H1 (cell line): ENCODE measurements at regions not wholly inside any gene's neighbourhood (a gene's known extent, or its start where the extent isn't known, plus 50 kb on each side); places are given as distances from the start of the nearest gene placed in this dataset.

Experiments used
- ASH2L ChIP-seq: fragments of 200-600, 300-600 bp; sonication (generic); IDR thresholded peaks from one replicate; pipeline ENCODE4 v1.7.1; 2017; ENCODE audit warnings: low read length
- CBX8 ChIP-seq: fragments of 300-800, 300-1000 bp; sonication (generic); IDR thresholded peaks from 2 replicates; pipeline ENCODE4 v1.7.1; 2016; ENCODE audit warnings: low read depth, low read length, borderline replicate concordance
- CHD2 ChIP-seq: IDR thresholded peaks from 2 replicates; pipeline ENCODE4 v1.6.1; 2012; ENCODE audit warnings: low read length, improper control_type of control experiment
- KDM4A ChIP-seq: IDR thresholded peaks from one replicate; pipeline ENCODE4 v1.7.1; 2012; ENCODE audit warnings: low read depth, mild to moderate bottlenecking, moderate library complexity, low read length, inconsistent platforms; ENCODE audit not compliant: severe bottlenecking
- TAF7 ChIP-seq: optimal IDR thresholded peaks from 2 replicates; pipeline ENCODE3; 2011; ENCODE audit warnings: low read depth, mild to moderate bottlenecking, inconsistent platforms, low read length, moderate library complexity, borderline replicate concordance
- YY1 ChIP-seq: IDR thresholded peaks from 2 replicates; pipeline ENCODE4 v1.6.1; 2011; ENCODE audit warnings: low read depth, mild to moderate bottlenecking, low read length
- TF ChIP-seq, protein P1 (sequence below): fragments of 300-600 bp; sonication (generic); IDR thresholded peaks from 2 replicates; pipeline ENCODE4 v1.7.1; 2012; ENCODE audit warnings: low read length, moderate library complexity, mild to moderate bottlenecking, inconsistent platforms; ENCODE audit not compliant: insufficient replicate concordance

DNA sequence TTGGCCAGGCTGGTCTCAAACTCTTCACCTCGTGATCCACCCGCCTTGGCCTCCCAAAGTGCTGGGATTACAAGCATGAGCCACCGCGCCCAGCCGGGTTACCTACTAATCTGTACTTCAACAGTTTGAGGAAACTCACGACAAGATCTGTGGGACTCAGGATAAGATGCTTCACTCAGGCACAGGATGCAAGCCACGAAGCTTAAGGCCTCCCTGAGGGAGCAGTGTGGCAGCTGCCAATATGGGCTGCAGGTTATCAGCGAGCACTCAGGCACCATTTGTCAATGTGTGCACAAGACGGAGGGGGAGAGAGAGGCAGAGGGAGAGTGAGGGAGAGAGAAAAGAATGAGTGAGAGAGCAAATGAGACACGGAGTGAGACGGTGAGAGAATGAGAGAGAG lies 173.6 kb upstream of the RAB6C start (continued):
- TF ChIP-seq, protein P1, sequence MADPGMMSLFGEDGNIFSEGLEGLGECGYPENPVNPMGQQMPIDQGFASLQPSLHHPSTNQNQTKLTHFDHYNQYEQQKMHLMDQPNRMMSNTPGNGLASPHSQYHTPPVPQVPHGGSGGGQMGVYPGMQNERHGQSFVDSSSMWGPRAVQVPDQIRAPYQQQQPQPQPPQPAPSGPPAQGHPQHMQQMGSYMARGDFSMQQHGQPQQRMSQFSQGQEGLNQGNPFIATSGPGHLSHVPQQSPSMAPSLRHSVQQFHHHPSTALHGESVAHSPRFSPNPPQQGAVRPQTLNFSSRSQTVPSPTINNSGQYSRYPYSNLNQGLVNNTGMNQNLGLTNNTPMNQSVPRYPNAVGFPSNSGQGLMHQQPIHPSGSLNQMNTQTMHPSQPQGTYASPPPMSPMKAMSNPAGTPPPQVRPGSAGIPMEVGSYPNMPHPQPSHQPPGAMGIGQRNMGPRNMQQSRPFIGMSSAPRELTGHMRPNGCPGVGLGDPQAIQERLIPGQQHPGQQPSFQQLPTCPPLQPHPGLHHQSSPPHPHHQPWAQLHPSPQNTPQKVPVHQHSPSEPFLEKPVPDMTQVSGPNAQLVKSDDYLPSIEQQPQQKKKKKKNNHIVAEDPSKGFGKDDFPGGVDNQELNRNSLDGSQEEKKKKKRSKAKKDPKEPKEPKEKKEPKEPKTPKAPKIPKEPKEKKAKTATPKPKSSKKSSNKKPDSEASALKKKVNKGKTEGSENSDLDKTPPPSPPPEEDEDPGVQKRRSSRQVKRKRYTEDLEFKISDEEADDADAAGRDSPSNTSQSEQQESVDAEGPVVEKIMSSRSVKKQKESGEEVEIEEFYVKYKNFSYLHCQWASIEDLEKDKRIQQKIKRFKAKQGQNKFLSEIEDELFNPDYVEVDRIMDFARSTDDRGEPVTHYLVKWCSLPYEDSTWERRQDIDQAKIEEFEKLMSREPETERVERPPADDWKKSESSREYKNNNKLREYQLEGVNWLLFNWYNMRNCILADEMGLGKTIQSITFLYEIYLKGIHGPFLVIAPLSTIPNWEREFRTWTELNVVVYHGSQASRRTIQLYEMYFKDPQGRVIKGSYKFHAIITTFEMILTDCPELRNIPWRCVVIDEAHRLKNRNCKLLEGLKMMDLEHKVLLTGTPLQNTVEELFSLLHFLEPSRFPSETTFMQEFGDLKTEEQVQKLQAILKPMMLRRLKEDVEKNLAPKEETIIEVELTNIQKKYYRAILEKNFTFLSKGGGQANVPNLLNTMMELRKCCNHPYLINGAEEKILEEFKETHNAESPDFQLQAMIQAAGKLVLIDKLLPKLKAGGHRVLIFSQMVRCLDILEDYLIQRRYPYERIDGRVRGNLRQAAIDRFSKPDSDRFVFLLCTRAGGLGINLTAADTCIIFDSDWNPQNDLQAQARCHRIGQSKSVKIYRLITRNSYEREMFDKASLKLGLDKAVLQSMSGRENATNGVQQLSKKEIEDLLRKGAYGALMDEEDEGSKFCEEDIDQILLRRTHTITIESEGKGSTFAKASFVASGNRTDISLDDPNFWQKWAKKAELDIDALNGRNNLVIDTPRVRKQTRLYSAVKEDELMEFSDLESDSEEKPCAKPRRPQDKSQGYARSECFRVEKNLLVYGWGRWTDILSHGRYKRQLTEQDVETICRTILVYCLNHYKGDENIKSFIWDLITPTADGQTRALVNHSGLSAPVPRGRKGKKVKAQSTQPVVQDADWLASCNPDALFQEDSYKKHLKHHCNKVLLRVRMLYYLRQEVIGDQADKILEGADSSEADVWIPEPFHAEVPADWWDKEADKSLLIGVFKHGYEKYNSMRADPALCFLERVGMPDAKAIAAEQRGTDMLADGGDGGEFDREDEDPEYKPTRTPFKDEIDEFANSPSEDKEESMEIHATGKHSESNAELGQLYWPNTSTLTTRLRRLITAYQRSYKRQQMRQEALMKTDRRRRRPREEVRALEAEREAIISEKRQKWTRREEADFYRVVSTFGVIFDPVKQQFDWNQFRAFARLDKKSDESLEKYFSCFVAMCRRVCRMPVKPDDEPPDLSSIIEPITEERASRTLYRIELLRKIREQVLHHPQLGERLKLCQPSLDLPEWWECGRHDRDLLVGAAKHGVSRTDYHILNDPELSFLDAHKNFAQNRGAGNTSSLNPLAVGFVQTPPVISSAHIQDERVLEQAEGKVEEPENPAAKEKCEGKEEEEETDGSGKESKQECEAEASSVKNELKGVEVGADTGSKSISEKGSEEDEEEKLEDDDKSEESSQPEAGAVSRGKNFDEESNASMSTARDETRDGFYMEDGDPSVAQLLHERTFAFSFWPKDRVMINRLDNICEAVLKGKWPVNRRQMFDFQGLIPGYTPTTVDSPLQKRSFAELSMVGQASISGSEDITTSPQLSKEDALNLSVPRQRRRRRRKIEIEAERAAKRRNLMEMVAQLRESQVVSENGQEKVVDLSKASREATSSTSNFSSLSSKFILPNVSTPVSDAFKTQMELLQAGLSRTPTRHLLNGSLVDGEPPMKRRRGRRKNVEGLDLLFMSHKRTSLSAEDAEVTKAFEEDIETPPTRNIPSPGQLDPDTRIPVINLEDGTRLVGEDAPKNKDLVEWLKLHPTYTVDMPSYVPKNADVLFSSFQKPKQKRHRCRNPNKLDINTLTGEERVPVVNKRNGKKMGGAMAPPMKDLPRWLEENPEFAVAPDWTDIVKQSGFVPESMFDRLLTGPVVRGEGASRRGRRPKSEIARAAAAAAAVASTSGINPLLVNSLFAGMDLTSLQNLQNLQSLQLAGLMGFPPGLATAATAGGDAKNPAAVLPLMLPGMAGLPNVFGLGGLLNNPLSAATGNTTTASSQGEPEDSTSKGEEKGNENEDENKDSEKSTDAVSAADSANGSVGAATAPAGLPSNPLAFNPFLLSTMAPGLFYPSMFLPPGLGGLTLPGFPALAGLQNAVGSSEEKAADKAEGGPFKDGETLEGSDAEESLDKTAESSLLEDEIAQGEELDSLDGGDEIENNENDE = no peak
- TF ChIP-seq ASH2L (no peak), KDM4A (no peak), TAF7 (no peak), CHD2 (no peak), CBX8 (no peak), YY1 (no peak)
